ENCODE measurements at regions not wholly inside any gene's neighbourhood (a gene's known extent, or its start where the extent isn't known, plus 50 kb on each side); places are given as distances from the start of the nearest gene placed in this dataset.

GRCh38 chr14:34931206-34931605, 51.6 kb upstream of the SRP54 start:
- peak; percentile 96 for ATAC-seq

GRCh38 chr14:34930591-34931091, 52.2 kb upstream of the SRP54 start:
- no peak for ATAC-seq

GRCh38 chr14:34926552-34926951, 51.4 kb upstream of the BAZ1A start:
- ATAC-seq = no peak

All from esophagus mucosa (tissue), 1 donor.